ENCODE measurements at regions not wholly inside any gene's neighbourhood (a gene's known extent, or its start where the extent isn't known, plus 50 kb on each side); places are given as distances from the start of the nearest gene placed in this dataset.
A peak's percentile ranks its signal among the peaks of the same experiment; 100 is the strongest.

DNA sequence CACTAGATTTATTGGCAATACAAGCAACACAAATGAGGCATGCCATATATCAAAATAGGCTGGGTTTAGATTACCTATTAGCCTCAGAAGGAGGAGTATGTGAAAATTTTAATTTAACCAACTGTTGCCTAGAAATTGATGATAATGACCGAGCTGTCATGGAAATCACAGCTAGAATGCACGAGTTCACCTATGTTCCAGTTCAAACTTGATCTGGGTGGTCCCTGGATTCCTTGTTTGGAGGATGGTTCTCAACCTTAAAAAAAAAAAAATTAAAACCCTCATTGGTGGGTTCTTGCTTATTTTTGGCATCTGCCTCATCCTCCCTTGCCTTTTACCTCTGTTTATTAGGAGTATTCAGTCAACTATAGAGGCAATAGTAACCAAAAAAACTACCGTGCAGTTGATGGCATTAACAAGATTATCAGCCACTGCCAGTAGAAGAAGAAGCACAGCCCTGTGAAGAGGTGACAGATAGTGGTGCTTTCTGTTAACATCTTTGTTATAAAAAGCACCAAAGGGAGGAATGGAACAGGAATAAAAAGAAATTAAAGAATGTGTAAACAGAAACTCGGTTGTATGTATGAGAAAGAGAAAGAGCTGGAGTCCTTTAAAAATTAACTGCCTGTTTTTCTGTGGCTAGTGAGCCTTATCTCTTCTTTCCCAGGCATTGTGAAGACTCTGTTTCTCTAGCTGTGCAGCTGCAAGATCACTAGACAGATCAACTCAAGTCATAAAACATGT lies 106.4 kb downstream of the ZNF429 start (continued):
- TF ChIP-seq ZNF644 (tag; IDR thresholded peaks at IDR 0.05; ENCODE audit: low read depth) = no peak
- no peak for TF ChIP-seq FIP1L1 (IDR thresholded peaks at IDR 0.05; ENCODE audit: low read depth, low read length, poor library complexity, severe bottlenecking)
- TF ChIP-seq THRAP3 (IDR thresholded peaks at IDR 0.05; ENCODE audit: borderline replicate concordance) = no peak
- no peak for TF ChIP-seq NCOA2 (IDR thresholded peaks at IDR 0.05; ENCODE audit: partially characterized antibody in 2 of 2)
- TF ChIP-seq, protein P1, sequence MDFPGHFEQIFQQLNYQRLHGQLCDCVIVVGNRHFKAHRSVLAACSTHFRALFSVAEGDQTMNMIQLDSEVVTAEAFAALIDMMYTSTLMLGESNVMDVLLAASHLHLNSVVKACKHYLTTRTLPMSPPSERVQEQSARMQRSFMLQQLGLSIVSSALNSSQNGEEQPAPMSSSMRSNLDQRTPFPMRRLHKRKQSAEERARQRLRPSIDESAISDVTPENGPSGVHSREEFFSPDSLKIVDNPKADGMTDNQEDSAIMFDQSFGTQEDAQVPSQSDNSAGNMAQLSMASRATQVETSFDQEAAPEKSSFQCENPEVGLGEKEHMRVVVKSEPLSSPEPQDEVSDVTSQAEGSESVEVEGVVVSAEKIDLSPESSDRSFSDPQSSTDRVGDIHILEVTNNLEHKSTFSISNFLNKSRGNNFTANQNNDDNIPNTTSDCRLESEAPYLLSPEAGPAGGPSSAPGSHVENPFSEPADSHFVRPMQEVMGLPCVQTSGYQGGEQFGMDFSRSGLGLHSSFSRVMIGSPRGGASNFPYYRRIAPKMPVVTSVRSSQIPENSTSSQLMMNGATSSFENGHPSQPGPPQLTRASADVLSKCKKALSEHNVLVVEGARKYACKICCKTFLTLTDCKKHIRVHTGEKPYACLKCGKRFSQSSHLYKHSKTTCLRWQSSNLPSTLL (IDR thresholded peaks at IDR 0.05) = no peak
- no peak for TF ChIP-seq ZNF408 (CRISPR knock-in tag; IDR thresholded peaks at IDR 0.05; ENCODE audit: low read depth)
- TF ChIP-seq MTA2 (IDR thresholded peaks at IDR 0.05; ENCODE audit: low read depth) = peak; percentile 76
- no peak for TF ChIP-seq RFX7 (CRISPR knock-in tag; IDR thresholded peaks at IDR 0.05)
- no peak for TF ChIP-seq SREBF1 (IDR thresholded peaks at IDR 0.05; ENCODE audit: borderline replicate concordance, low read depth, low read length)
- TF ChIP-seq, protein P2, sequence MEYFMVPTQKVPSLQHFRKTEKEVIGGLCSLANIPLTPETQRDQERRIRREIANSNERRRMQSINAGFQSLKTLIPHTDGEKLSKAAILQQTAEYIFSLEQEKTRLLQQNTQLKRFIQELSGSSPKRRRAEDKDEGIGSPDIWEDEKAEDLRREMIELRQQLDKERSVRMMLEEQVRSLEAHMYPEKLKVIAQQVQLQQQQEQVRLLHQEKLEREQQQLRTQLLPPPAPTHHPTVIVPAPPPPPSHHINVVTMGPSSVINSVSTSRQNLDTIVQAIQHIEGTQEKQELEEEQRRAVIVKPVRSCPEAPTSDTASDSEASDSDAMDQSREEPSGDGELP (CRISPR knock-in tag; IDR thresholded peaks at IDR 0.05; ENCODE audit: borderline replicate concordance) = no peak
- TF ChIP-seq KLF10 (CRISPR knock-in tag; IDR thresholded peaks at IDR 0.05) = no peak
- no peak for TF ChIP-seq PHTF2 (CRISPR knock-in tag; IDR thresholded peaks at IDR 0.05)
- TF ChIP-seq NR4A1 (CRISPR knock-in tag; IDR thresholded peaks at IDR 0.05) = no peak
- TF ChIP-seq NR4A1 (tag; IDR thresholded peaks at IDR 0.05) = 0 out of 2 replicates have a peak, but pooled peaks have one; percentile 74
- TF ChIP-seq HDGF (IDR thresholded peaks at IDR 0.05) = no peak
- TF ChIP-seq PHB (CRISPR knock-in tag; IDR thresholded peaks at IDR 0.05) = no peak
- TF ChIP-seq, protein P3, sequence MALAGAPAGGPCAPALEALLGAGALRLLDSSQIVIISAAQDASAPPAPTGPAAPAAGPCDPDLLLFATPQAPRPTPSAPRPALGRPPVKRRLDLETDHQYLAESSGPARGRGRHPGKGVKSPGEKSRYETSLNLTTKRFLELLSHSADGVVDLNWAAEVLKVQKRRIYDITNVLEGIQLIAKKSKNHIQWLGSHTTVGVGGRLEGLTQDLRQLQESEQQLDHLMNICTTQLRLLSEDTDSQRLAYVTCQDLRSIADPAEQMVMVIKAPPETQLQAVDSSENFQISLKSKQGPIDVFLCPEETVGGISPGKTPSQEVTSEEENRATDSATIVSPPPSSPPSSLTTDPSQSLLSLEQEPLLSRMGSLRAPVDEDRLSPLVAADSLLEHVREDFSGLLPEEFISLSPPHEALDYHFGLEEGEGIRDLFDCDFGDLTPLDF (CRISPR knock-in tag; IDR thresholded peaks at IDR 0.05) = no peak
- TF ChIP-seq E4F1 (CRISPR knock-in tag; IDR thresholded peaks at IDR 0.05; ENCODE audit: borderline replicate concordance) = no peak
- TF ChIP-seq JUNB (CRISPR knock-in tag; conservative IDR thresholded peaks at IDR 0.05) = no peak
- TF ChIP-seq HMG20B (CRISPR knock-in tag; IDR thresholded peaks at IDR 0.05) = no peak
- TF ChIP-seq ZNF253 (CRISPR knock-in tag; conservative IDR thresholded peaks at IDR 0.05) = no peak
- TF ChIP-seq ZNF449 (CRISPR knock-in tag; IDR thresholded peaks at IDR 0.05) = no peak

Measured in K562 (cell line).